GM18498 (cell line): ENCODE measurements at regions not wholly inside any gene's neighbourhood (a gene's known extent, or its start where the extent isn't known, plus 50 kb on each side); places are given as distances from the start of the nearest gene placed in this dataset.
"Not testable (repeated sequence)": the region's sequence is repeated elsewhere in the genome, so short reads cannot be mapped to it uniquely, and the experiment has no call there.

Source experiments
- ATAC-seq: cut with Tn5 transposase; IDR thresholded peaks from one replicate; pipeline ENCODE4 v1.9.1; 2021; ENCODE audit warnings: mild to moderate bottlenecking, moderate library complexity; ENCODE audit not compliant: unreplicated experiment

DNA sequence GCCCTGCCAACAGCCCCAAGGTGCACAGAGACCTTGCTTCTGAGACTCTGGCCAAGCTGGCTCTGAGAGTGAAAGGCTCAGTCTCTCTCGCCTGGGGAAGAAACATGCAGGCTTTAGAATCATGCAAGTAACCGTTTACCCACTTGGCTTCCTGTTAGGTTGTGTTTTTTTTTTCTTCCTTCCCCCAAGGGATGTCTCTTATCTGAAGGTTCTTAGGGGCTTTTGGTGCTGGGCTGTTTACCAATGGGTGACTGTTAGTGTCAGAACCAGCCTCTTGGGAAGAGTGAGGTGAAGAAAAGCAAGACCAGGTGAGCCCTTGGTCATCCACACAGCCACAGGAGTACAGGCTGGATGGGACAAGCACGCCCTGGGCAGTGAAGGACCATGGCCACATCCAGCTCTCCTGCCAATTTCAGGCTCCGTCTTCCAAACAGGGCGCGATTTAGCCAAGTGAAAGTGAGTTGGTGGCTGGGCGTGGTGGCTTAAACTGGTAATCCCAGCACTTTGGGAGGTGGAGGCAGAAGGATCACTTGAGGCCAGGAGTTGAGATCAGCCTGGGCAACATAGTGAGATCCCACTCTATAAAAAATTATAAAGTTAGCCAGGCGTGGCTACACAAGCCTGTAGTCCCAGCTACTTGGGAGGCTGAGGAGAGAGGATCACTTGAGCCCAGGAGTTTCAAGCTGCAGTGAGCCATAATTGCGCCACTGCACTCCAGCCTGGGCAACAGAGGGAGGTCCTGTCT, 76.3 kb upstream of the CUX1 start:
- no peak for ATAC-seq

GRCh38 chr7:101743241-101743994, 74.0 kb upstream of the CUX1 start:
- ATAC-seq = no peak

GRCh38 chr7:101743995-101744360, 73.4 kb upstream of the CUX1 start:
- ATAC-seq = no peak

GRCh38 chr7:101744588-101744987, 72.8 kb upstream of the CUX1 start:
- ATAC-seq = no peak

DNA sequence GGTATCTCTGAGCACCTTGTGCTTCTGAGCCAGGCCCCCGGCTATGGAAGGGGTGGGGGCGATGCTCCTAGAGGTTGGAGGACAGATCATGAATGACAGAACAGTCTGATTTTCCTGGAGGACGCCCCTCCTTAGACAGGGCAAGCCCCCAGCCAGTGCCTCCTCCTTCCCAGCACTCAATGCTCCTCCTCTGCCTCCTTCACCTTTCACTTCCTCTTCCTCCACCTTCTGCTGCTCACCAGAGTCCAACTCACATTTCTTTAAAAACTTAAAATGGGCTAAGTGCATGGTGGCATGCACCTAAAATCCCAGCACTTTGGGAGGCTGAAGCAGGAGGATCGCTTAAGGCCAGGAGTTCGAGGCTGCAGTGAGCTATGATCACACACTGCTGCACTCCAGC, 71.1 kb upstream of the CUX1 start:
- peak; percentile 47 for ATAC-seq

DNA sequence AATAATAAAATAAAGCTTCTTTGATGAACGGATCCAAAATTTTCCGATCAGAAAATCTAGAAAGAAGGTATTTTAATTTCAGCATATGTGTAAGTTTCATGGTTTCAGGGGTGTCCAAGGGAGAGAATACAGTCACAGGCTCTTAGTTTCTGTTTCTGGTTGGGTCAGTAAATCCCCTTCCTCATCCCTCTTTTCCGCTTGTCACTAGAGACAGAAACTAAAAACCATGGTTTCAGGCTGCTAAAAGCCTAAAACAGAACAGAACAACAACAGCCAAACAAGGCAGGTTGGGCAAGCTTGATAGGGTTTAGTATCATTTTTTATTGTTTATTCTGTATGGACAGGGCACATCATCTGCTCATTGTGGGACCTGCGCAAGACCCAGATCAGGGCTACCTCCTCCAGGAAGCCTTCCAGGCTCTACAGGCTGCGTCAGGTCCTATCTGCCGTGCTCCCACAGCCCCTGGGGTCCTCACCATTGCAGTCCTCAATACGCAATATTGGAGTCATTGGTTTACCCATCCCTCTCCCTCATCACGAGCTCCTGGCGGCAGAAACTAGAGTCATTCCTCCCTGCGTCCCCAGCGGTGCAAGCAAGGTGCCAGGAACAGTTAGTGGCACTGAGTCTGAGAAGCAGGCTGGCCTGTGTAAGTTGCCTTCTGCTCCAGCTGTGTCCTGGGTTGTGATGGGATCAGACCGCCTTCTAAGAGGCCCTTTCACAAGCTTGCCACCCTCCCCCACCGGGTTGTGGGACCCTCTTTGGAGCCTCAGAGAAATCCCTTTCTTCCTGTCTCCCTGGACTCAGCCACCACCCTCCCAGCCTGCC, 70.2 kb upstream of the CUX1 start:
- no peak for ATAC-seq

DNA sequence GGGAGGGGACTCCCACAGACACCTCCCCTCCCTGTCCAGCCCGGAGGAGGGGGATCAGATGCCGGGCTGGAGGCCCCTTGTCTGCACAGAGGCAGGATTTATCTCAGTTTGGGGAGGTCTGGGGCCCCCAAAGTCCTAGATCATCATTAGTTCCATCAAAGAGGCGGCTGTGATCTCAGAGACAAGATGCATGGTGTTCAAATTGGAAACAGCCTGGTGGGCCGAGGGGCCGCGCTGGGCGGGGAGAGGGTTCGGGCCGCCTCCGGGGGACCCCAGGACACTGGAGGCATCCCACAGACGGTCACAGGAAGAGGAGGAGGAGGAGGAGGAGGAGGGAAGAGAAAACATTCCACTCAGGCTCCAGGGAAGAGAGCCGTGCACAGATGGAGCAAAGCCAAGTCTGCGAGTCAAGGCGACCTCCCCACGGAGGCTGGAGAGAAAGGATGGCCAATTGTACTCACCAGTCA, 69.5 kb upstream of the CUX1 start:
- no peak for ATAC-seq

DNA sequence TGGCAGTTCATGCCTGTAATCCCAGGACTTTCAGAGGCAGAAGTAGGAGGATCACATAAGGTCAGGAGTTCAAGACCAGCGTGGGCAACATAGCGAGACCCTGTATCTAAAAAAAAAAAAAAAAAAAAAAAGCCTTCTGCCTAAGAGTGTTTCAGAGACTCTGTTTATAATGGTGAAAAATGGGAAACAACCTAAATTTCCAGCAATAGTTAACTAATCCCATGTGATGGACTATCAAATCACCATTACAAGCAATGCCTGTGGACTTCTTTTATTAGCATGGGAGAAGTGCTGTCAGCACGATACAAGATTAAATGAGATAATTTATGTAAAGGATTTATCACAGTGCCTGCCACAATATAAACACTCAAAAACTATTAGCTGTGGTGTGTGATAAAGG, 67.5 kb upstream of the CUX1 start:
- ATAC-seq = no peak

- no peak for ATAC-seq
These were observed 64.1 kb upstream of the CUX1 start for GRCh38 chr7:101753316-101753715.

DNA sequence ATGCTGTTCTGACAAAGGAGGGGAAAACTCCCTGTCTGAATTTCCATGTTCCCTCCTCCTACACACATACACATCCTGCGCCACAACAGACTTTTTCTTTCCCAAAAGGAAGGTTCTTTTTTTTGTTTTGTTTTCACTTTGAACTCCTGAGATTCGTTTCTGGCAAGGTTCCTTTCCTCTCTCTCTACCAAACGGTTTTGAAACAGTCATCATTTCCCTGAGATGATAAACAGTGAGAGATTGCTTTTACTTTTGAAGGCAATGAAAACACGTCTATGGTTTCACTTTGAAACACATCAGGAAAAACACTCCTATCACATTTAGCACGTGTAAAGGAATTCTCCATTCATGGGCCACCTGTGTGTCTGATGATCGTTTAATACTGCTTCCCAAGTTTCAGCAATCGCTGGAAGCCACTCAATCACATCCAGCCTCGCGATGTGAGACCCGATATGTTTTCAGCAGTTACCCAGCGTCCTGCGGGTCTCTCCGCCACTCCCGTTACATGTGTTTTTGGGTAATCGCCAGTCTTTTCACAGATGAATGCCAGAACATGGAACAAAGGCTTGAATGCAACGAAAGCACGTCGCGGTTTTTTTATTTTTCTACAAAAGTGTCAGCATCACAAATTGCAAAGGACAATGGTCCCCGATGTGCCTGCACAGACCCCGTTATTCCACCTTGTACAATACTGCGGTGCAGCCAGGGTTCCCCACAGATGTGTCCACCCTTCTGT, 62.8 kb upstream of the CUX1 start:
- no peak for ATAC-seq

DNA sequence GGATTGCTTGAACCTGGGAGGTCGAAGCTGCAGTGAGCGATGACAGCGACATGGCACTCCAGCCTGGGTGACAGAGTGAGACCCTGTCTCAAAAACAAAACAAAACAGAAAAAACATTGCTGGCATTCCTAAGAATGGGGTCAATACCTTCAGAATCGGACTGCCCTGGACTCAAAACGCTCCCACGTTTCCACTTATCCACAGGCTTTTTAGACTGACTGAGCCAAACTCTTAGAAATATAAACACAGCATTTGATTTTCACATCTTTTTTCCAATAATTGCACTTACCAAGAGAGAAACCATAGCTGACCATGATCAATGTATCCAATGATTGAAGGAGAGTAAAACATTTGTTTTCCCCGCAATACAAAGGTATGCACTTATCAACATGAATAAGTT, 59.5 kb upstream of the CUX1 start:
- ATAC-seq = no peak

GRCh38 chr7:101758519-101758918, 58.9 kb upstream of the CUX1 start:
- ATAC-seq = not testable (repeated sequence)

GRCh38 chr7:101764221-101764620, 53.2 kb upstream of the CUX1 start:
- no peak for ATAC-seq

DNA sequence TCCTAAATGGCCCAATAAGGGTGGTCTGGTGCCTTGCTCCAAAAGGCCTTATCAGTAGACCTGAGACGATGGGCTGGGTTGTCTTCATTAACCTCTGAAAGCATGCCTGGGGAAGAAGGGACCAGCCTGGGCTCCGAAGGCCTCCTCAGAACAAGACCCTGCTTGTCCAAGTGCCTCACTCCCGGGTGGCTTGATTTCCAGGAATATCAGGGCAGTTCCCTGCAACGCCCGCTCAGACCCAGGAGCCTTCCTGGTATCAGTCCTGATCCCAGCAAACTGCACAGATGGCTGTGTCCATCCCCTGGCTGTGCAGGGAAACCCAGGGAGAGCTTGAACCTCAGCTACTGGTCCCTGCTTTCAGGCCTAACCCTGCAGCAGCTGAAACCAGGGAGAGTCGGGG, 49.9 kb upstream of the CUX1 start:
- no peak for ATAC-seq
